Neuronal stem cell (in vitro differentiated cells): ENCODE measurements at regions not wholly inside any gene's neighbourhood (a gene's known extent, or its start where the extent isn't known, plus 50 kb on each side); places are given as distances from the start of the nearest gene placed in this dataset.

Experiments used
- DNase-seq: peaks from one replicate; pipeline ENCODE4 v3.0.0-alpha.2; 2013; ENCODE audit warnings: low spot score
- H2AFZ ChIP-seq: one replicate; pipeline ENCODE4 v1.6.1; 2013; ENCODE audit warnings: mild to moderate bottlenecking, low read length, inconsistent platforms
- H2AK5ac ChIP-seq: 2 replicates; pipeline ENCODE4 v1.6.1; 2013; ENCODE audit warnings: low read depth, mild to moderate bottlenecking, inconsistent platforms, low read length, moderate library complexity, mixed read lengths
- H2BK120ac ChIP-seq: 2 replicates; pipeline ENCODE4 v1.6.1; 2013; ENCODE audit warnings: low read depth, mild to moderate bottlenecking, inconsistent platforms, low read length, moderate library complexity, mixed read lengths
- H2BK12ac ChIP-seq: one replicate; pipeline ENCODE4 v1.6.1; 2013; ENCODE audit warnings: low read length, inconsistent platforms
- H2BK15ac ChIP-seq: 2 replicates; pipeline ENCODE4 v1.6.1; 2013; ENCODE audit warnings: mild to moderate bottlenecking, low read length, inconsistent platforms, mixed read lengths
- H2BK5ac ChIP-seq: one replicate; pipeline ENCODE4 v1.6.1; 2013; ENCODE audit warnings: inconsistent platforms, mild to moderate bottlenecking, low read length, moderate library complexity
- H3K14ac ChIP-seq: one replicate; pipeline ENCODE4 v1.6.1; 2013; ENCODE audit warnings: low read length, inconsistent platforms
- H3K18ac ChIP-seq: 2 replicates; pipeline ENCODE4 v1.6.1; 2013; ENCODE audit warnings: low read length, inconsistent platforms
- H3K23ac ChIP-seq: 2 replicates; pipeline ENCODE4 v1.6.1; 2013; ENCODE audit warnings: low read depth, mild to moderate bottlenecking, mixed read lengths, low read length, inconsistent platforms; ENCODE audit not compliant: poor library complexity
- H3K27ac ChIP-seq: replicated peaks from 3 replicates; pipeline ENCODE4 v1.5.1; 2013; ENCODE audit warnings: low read length, inconsistent platforms
- H3K27me3 ChIP-seq, 3 experiments: 2 replicates each; pipeline ENCODE4 v1.6.1; 2013; ENCODE audit warnings: low read length in 3 of 3, mild to moderate bottlenecking in 2 of 3, inconsistent platforms in 1 of 3, low read depth in 1 of 3, mixed read lengths in 1 of 3, moderate library complexity in 1 of 3; ENCODE audit not compliant: control insufficient read depth in 3 of 3, insufficient read depth in 3 of 3
- H3K36me3 ChIP-seq, 2 donors: replicated peaks in 1 of 2; 2 replicates each; pipeline ENCODE4 v1.6.1; 2013; ENCODE audit warnings: low read length in 2 of 2; ENCODE audit not compliant: control insufficient read depth in 2 of 2, insufficient read depth in 2 of 2
- H3K4ac ChIP-seq: 2 replicates; pipeline ENCODE4 v1.6.1; 2013; ENCODE audit warnings: inconsistent platforms, mild to moderate bottlenecking, low read length, moderate library complexity
- H3K4me1 ChIP-seq, 2 donors: 1 replicate in 1 of 2; 2 replicates in 1 of 2; pipeline ENCODE4 v1.6.1; 2013; ENCODE audit warnings: low read length in 2 of 2, low read depth in 1 of 2; ENCODE audit not compliant: control insufficient read depth in 2 of 2, insufficient read depth in 1 of 2
- H3K4me2 ChIP-seq: one replicate; pipeline ENCODE4 v1.6.1; 2013; ENCODE audit warnings: mild to moderate bottlenecking, low read length, inconsistent platforms; ENCODE audit not compliant: insufficient read depth, poor library complexity, severe bottlenecking
- H3K4me3 ChIP-seq, 2 donors: 2 replicates each; pipeline ENCODE4 v1.5.1; 2013; ENCODE audit warnings: low read length in 2 of 2, mild to moderate bottlenecking in 2 of 2, inconsistent platforms in 1 of 2, moderate library complexity in 1 of 2
- H3K79me1 ChIP-seq: one replicate; pipeline ENCODE4 v1.6.1; 2013; ENCODE audit warnings: low read depth, mild to moderate bottlenecking, inconsistent platforms, low read length, moderate library complexity
- H3K9ac ChIP-seq: one replicate; pipeline ENCODE4 v1.6.1; 2013; ENCODE audit warnings: mild to moderate bottlenecking, low read depth, low read length, inconsistent platforms; ENCODE audit not compliant: poor library complexity
- H3K9me3 ChIP-seq, 2 donors: replicated peaks in 1 of 2; 2 replicates each; pipeline versions ENCODE3 to v1.6.1; 2013; ENCODE audit warnings: low read length in 2 of 2, mild to moderate bottlenecking in 2 of 2, inconsistent platforms in 1 of 2, low read depth in 1 of 2, mixed read lengths in 1 of 2, moderate library complexity in 1 of 2; ENCODE audit not compliant: control insufficient read depth in 2 of 2, insufficient read depth in 1 of 2
- H4K8ac ChIP-seq: one replicate; pipeline ENCODE4 v1.6.1; 2013; ENCODE audit warnings: low read depth, mild to moderate bottlenecking, inconsistent platforms, low read length, moderate library complexity
- H4K91ac ChIP-seq: one replicate; pipeline ENCODE4 v1.6.1; 2013; ENCODE audit warnings: low read length, low read depth, mild to moderate bottlenecking, inconsistent platforms; ENCODE audit not compliant: poor library complexity
- WGBS, 2 donors: extraction: QIAGEN DNeasy Blood & Tissue Kit; methylation state at CpG; one replicate each; pipeline ENCODE4 v1.1.7; 2013; ENCODE audit warnings: missing lambda C conversion rate in 2 of 2, mixed read lengths in 1 of 2; ENCODE audit not compliant: insufficient read length in 2 of 2, insufficient replicate concordance in 1 of 2; ENCODE audit errors: extremely low coverage in 2 of 2; 5-methylcytosine and 5-hydroxymethylcytosine counted together

DNA sequence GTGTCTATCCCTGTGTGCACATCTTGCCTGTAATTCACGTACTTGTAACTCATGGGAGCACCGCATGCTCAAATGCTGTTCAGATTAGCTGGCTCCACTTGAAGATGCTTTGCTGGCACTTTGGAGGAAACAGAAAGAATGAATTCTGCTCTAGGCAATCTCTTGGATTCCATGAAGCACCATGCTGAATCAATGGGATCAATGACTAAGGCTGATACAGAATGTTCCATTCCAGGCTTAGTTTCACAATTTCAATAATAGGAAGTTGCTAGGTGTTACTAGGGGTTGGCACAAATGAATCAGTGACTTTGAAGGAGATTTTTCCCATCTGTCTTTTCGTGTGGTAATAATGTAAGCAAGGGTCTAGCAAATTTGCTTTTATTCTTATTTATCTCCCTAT is 328.8 kb downstream of the OSR1 start:
- peak overlapping the region in 1 of 2 donors; percentile 47 for H3K4me3 ChIP-seq
- H3K18ac ChIP-seq, result no peak overlapping the region
- no peaks in the 10 kb centered on the region for H3K27me3 ChIP-seq
- no peak overlapping the region for H2AFZ ChIP-seq
- DNase-seq, result no peak
- H3K9me3 ChIP-seq, result no peaks in the 10 kb centered on the region
- H4K91ac ChIP-seq, result no peak overlapping the region
- no peak overlapping the region for H2BK5ac ChIP-seq
- peaks cover 5 to 6% of the 10 kb centered on the region in 2 donors for H3K4me1 ChIP-seq
- H3K4ac ChIP-seq, result no peak overlapping the region
- no peaks in the 10 kb centered on the region for H3K79me1 ChIP-seq
- H3K4me2 ChIP-seq, result no peak overlapping the region
- H3K9ac ChIP-seq, result no peak overlapping the region
- no peak overlapping the region for H2BK120ac ChIP-seq
- H4K8ac ChIP-seq, result no peak overlapping the region
- H2BK12ac ChIP-seq, result no peak overlapping the region
- no peak overlapping the region for H2AK5ac ChIP-seq
- no peak overlapping the region for H3K14ac ChIP-seq
- H3K36me3 ChIP-seq, result no peaks in the 10 kb centered on the region
- no CpG with 5 or more reads among the region's 3 CpGs for WGBS, 2 donors
- no peak overlapping the region for H3K23ac ChIP-seq
- H2BK15ac ChIP-seq, result no peak overlapping the region
- H3K27ac ChIP-seq, result no peak overlapping the region

DNA sequence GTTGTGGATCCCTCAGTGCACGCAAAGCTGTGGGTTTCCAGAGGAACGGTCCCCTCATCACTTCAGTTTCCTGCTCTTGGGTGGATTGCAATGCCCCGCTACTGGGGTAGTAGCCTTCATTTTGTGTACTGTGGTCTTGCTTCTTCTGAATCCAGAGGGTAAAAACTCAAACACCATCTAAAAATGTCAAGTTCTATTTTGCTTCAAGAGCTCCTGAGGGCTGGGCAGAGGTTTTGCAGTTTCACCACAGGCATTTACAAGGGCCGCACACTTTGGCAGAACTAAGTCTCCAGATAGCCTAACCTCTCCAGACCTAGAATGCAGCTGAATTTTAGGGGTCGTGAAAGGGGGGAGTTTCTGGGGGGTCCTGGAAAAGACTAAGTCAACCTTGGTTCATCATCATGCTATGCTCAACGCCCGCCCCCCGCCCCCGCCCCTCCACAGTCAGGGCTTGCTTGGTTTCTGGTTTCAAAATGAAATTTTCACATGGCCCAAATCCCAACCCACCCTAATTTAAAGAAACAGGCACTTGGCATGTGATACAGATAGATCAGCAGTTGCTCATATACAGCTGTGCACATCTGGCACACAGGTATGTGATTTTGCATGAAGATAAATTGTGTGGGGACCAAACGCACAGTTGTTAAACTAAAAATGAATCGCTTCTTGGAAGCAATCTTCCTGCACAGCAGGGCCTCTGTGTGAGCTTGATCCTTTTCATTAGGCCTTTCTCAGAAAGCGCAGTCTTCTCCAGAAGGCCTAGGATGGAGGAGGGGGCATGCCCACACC is 329.6 kb downstream of the OSR1 start:
- H3K79me1 ChIP-seq, result peaks cover 1% of the 10 kb centered on the region
- no CpG with 5 or more reads among the region's 12 CpGs for WGBS, 2 donors
- no peak overlapping the region for H4K8ac ChIP-seq
- no peak overlapping the region for H2BK5ac ChIP-seq
- no peak overlapping the region for H2BK120ac ChIP-seq
- H4K91ac ChIP-seq, result no peak overlapping the region
- no peak overlapping the region for H2AFZ ChIP-seq
- H3K9me3 ChIP-seq, result no peaks in the 10 kb centered on the region
- H3K4me3 ChIP-seq, result no peak overlapping the region
- H3K23ac ChIP-seq, result no peak overlapping the region
- no peaks in the 10 kb centered on the region for H3K36me3 ChIP-seq
- no peak overlapping the region for H3K18ac ChIP-seq
- H3K9ac ChIP-seq, result no peak overlapping the region
- H2BK15ac ChIP-seq, result peak overlapping the region; percentile 5
- no peak overlapping the region for H2BK12ac ChIP-seq
- H3K4me1 ChIP-seq, result peaks cover 5 to 8% of the 10 kb centered on the region in 2 donors
- no peak overlapping the region for H2AK5ac ChIP-seq
- H3K27ac ChIP-seq, result no peak overlapping the region
- H3K4ac ChIP-seq, result no peak overlapping the region
- H3K27me3 ChIP-seq, result no peaks in the 10 kb centered on the region
- H3K14ac ChIP-seq, result no peak overlapping the region
- H3K4me2 ChIP-seq, result no peak overlapping the region
- DNase-seq, result no peak

DNA sequence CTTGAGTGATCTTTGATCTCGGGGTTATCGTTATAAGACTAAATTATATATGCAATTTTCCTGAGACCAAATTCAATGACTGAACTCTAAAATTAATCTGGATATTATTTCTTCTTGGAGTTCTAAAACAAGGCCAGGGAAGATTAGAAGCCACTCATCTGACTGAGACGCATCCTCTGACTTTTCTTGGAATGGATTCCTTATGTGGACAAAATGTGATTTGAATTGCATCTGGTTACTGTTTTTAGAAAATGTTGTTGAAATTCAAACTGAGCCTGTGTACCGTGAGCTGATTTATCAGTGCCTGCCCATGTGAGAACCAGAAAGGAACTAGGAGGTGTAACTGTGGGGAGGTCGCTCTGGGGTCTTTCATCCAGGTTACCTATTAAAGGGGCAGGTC is 330.8 kb downstream of the OSR1 start:
- WGBS, 2 donors, result no CpG with 5 or more reads among the region's 5 CpGs
- H4K8ac ChIP-seq, result no peak overlapping the region

DNA sequence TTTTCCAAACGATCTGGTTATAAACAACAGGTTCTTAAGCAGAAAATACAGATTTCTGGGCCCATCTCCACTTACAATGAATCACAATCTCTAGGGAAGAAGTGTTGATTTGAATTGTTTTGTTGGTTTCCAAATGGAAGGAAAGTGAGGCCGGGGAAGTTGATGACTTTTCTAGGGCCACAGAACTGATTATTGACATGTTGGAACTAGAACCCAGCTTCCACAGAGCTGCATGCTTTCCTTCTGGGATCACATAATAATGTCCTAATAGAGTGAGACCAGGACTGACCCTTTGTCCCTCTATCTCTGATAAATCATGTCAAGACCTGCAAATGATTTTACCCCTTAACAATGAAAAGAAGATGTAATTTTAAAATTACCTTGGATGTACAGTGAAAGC is 332.2 kb downstream of the OSR1 start:
- H3K4me3 ChIP-seq, result no peak overlapping the region
- H3K23ac ChIP-seq, result no peak overlapping the region
- no peak overlapping the region for H3K18ac ChIP-seq
- no peak overlapping the region for H3K27ac ChIP-seq
- H2BK120ac ChIP-seq, result no peak overlapping the region
- DNase-seq, result no peak
- no peaks in the 10 kb centered on the region for H3K27me3 ChIP-seq
- H3K4ac ChIP-seq, result no peak overlapping the region
- H2AFZ ChIP-seq, result no peak overlapping the region
- no peak overlapping the region for H2BK5ac ChIP-seq
- H3K4me2 ChIP-seq, result no peak overlapping the region
- peaks cover 10 to 12% of the 10 kb centered on the region in 2 donors for H3K4me1 ChIP-seq
- no peak overlapping the region for H4K8ac ChIP-seq
- H2BK12ac ChIP-seq, result no peak overlapping the region
- peaks cover 1% of the 10 kb centered on the region for H3K79me1 ChIP-seq
- no peaks in the 10 kb centered on the region for H3K36me3 ChIP-seq
- no CpG with 5 or more reads among the region's 2 CpGs for WGBS, 2 donors
- H3K9me3 ChIP-seq, result no peaks in the 10 kb centered on the region
- no peak overlapping the region for H3K9ac ChIP-seq
- H2BK15ac ChIP-seq, result no peak overlapping the region
- H3K14ac ChIP-seq, result no peak overlapping the region
- H2AK5ac ChIP-seq, result no peak overlapping the region
- H4K91ac ChIP-seq, result no peak overlapping the region

More for the DNA sequence above, 330.8 kb downstream of the OSR1 start:
- peaks cover 1% of the 10 kb centered on the region for H3K79me1 ChIP-seq
- no peak overlapping the region for H2BK120ac ChIP-seq
- H2BK5ac ChIP-seq, result no peak overlapping the region
- no peaks in the 10 kb centered on the region for H3K36me3 ChIP-seq
- no peak overlapping the region for H3K4me3 ChIP-seq
- no peak overlapping the region for H3K23ac ChIP-seq
- no peak overlapping the region for H3K4ac ChIP-seq
- no peak overlapping the region for H4K91ac ChIP-seq
- peaks cover 5 to 8% of the 10 kb centered on the region in 2 donors for H3K4me1 ChIP-seq
- no peak overlapping the region for H3K14ac ChIP-seq
- no peak for DNase-seq
- no peaks in the 10 kb centered on the region for H3K27me3 ChIP-seq
- H3K4me2 ChIP-seq, result no peak overlapping the region
- no peak overlapping the region for H3K9ac ChIP-seq
- no peak overlapping the region for H3K27ac ChIP-seq
- H2BK12ac ChIP-seq, result no peak overlapping the region
- no peaks in the 10 kb centered on the region for H3K9me3 ChIP-seq
- no peak overlapping the region for H2BK15ac ChIP-seq
- no peak overlapping the region for H2AFZ ChIP-seq
- H2AK5ac ChIP-seq, result no peak overlapping the region
- H3K18ac ChIP-seq, result no peak overlapping the region
